Stimulated activated memory B cell treated with anti-CD40 and anti-IgM and Interleukin-4, amounts not matched to agents 10 μg/mL and 1 μg/mL and 100 μg/mL, for 72 hours (primary cell): ENCODE measurements at regions not wholly inside any gene's neighbourhood (a gene's known extent, or its start where the extent isn't known, plus 50 kb on each side); places are given as distances from the start of the nearest gene placed in this dataset.
"Not testable (repeated sequence)": the region's sequence is repeated elsewhere in the genome, so short reads cannot be mapped to it uniquely, and the experiment has no call there.

Experiments used
- ATAC-seq: fragments of 150-1000 bp; cut with Tn5 transposase; 2 replicates; pipeline ENCODE4 v1.10.0; 2021
- H3K27ac Mint-ChIP-seq: one replicate; pipeline ENCODE4 v1.8.0; 2022; ENCODE audit warnings: mild to moderate bottlenecking, mixed read lengths
- H3K27me3 Mint-ChIP-seq: one replicate; pipeline ENCODE4 v1.8.0; 2022; ENCODE audit warnings: mixed read lengths
- H3K36me3 Mint-ChIP-seq: one replicate; pipeline ENCODE4 v1.8.0; 2022; ENCODE audit warnings: mixed read lengths
- H3K4me1 Mint-ChIP-seq: one replicate; pipeline ENCODE4 v1.8.0; 2022; ENCODE audit warnings: mixed read lengths
- H3K4me3 Mint-ChIP-seq: one replicate; pipeline ENCODE4 v1.8.0; 2022; ENCODE audit warnings: mild to moderate bottlenecking, moderate library complexity, mixed read lengths
- H3K9me3 Mint-ChIP-seq: one replicate; pipeline ENCODE4 v1.8.0; 2022; ENCODE audit warnings: mixed read lengths

DNA sequence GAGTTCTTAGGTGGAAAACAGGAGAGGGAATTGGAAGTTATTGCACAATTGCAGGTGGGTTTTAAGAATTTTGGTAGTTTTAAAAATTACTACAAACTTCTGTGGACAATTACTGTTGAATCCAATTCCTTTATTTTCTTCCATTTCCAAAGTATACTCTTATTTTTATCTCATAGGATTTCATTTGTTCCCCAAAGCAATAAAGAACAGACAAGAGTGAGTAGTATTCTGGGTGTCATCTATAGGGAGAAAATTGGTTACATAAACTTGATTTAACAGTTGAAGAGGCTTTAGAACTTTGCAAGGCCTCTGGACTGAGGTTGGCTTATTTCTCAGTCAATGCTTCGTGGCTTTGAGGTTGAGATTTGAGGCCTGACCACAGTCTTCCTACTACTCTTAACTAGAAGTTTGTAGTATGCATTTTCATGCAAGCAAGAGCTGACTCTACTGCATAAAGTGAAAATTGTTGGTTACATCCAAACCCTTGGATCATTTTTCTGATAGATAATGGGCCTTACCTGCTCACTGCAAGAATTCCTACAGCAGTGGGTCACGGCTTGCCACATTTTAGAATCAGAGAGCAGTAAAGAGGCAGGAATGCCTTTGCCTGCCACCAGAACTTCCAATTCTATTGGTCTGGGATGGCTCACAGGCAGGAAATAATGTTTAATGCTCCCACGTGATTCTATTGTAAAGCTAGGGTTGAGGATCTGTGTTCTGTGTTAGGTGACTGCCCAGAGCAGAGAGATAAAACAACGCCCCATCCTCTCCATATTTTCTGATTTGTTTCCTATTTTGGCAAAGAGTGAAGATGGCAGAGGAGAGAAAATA lies 270.5 kb downstream of the TTC6 start:
- Mint-ChIP-seq H3K9me3 (no peaks in the 10 kb centered on the region), H3K36me3 (no peaks in the 10 kb centered on the region), H3K4me1 (no peaks in the 10 kb centered on the region), H3K4me3 (no peak overlapping the region), H3K27me3 (no peaks in the 10 kb centered on the region), H3K27ac (no peak overlapping the region)
- ATAC-seq, result no peak

- no peaks in the 10 kb centered on the region for H3K36me3 Mint-ChIP-seq
- peaks cover 2% of the 10 kb centered on the region for H3K4me1 Mint-ChIP-seq
- ATAC-seq, result no peak
- no peak overlapping the region for H3K4me3 Mint-ChIP-seq
- no peak overlapping the region for H3K27ac Mint-ChIP-seq
- H3K9me3 Mint-ChIP-seq, result peaks cover 6% of the 10 kb centered on the region
- H3K27me3 Mint-ChIP-seq, result no peaks in the 10 kb centered on the region
Observed at GRCh38 chr14:37869633-37870032, 274.2 kb downstream of the TTC6 start.

DNA sequence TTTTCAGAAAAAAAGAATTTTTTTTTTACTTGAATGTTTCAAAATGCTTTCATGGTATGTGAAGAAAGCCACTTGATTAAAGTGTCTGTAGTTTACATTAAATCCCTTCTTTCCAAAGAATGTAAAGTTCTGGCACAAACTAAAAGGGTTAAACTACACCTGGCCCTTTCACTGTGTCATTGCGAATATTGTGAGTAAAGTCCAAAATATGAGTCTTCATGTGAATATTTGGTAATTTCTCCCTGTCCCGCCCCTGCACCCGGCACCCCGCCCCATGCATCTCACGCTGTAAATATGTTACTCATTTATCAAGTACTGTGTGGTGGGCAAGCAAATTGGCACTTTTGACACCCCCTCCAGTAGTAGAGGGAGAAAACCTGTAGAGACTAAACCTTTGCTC lies 274.7 kb downstream of the TTC6 start:
- Mint-ChIP-seq H3K4me1 (peaks cover 4% of the 10 kb centered on the region), H3K4me3 (no peak overlapping the region), H3K9me3 (peaks cover 6% of the 10 kb centered on the region), H3K27me3 (no peaks in the 10 kb centered on the region), H3K36me3 (no peaks in the 10 kb centered on the region), H3K27ac (no peak overlapping the region)
- ATAC-seq, result no peak

- no peak overlapping the region for H3K27ac Mint-ChIP-seq
- no peaks in the 10 kb centered on the region for H3K36me3 Mint-ChIP-seq
- peaks cover 6% of the 10 kb centered on the region for H3K9me3 Mint-ChIP-seq
- no peak for ATAC-seq
- H3K27me3 Mint-ChIP-seq, result no peaks in the 10 kb centered on the region
- H3K4me1 Mint-ChIP-seq, result peaks cover 4% of the 10 kb centered on the region
- H3K4me3 Mint-ChIP-seq, result no peak overlapping the region
Observed at GRCh38 chr14:37870632-37871346, 275.4 kb downstream of the TTC6 start.

DNA sequence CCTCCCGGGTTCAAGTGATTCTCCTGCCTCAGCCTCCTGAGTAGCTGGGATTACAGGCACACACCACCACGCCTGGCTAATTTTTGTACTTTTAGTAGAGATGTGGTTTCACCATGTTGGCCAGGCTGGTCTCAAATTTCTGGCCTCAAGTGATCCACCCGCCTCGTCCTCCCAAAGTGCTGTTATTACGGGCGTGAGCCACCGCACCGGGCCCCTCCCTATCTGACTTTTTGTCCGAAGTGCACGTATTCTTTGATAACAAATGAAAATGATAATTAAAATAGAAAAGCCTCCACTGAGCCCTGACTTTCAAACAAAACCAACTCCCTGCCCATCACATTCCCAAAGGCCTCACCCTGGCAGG lies 278.6 kb downstream of the TTC6 start:
- not testable (repeated sequence) for H3K36me3 Mint-ChIP-seq, H3K4me1 Mint-ChIP-seq, H3K27me3 Mint-ChIP-seq, H3K27ac Mint-ChIP-seq, H3K4me3 Mint-ChIP-seq, H3K9me3 Mint-ChIP-seq, ATAC-seq

DNA sequence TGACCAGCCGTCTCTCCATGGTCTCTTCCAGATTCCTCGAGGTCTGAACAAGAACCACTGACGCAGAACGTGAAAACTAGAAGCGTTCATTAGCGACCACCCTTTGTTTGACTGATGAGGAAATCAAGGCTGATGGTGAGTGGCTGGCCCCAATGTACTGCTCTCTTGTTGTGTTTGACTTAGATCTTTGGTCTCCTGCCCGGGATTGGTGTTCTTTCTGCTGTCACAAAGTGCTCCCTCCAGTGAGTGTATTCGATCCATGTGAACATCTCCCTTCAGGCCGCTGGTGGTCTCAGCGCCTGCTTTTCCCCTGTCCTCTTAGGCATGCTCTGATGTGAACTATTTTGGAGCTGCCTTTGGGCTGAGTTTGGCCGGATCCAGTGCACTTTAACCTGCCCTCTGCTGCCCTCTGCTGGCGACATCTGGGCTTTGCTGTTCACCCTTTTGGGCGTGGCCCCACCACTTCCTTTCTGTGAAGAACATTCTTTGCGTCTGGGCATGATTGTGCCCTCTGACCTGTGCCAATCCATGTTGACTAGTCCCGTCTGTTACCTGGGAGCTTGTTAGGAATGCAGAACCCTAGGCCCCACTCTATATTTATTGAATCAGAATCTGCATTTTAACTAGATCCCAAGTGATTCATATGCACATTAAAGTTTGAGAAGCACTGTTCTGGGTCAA lies 279.1 kb downstream of the TTC6 start:
- H3K27ac Mint-ChIP-seq, result no peak overlapping the region
- H3K27me3 Mint-ChIP-seq, result no peaks in the 10 kb centered on the region
- peaks cover 6% of the 10 kb centered on the region for H3K9me3 Mint-ChIP-seq
- no peak overlapping the region for H3K4me3 Mint-ChIP-seq
- peak; percentile 43 for ATAC-seq
- H3K36me3 Mint-ChIP-seq, result no peaks in the 10 kb centered on the region
- H3K4me1 Mint-ChIP-seq, result peaks cover 4% of the 10 kb centered on the region

GRCh38 chr14:37888234-37888633 lies 292.8 kb downstream of the TTC6 start:
- no peaks in the 10 kb centered on the region for H3K27me3 Mint-ChIP-seq
- no peak overlapping the region for H3K4me3 Mint-ChIP-seq
- no peaks in the 10 kb centered on the region for H3K4me1 Mint-ChIP-seq
- no peak for ATAC-seq
- no peaks in the 10 kb centered on the region for H3K36me3 Mint-ChIP-seq
- H3K27ac Mint-ChIP-seq, result no peak overlapping the region
- H3K9me3 Mint-ChIP-seq, result peaks cover 9% of the 10 kb centered on the region

GRCh38 chr14:37889087-37889486 lies 293.7 kb downstream of the TTC6 start:
- no peak overlapping the region for H3K27ac Mint-ChIP-seq
- H3K27me3 Mint-ChIP-seq, result no peaks in the 10 kb centered on the region
- peaks cover 9% of the 10 kb centered on the region for H3K9me3 Mint-ChIP-seq
- no peak for ATAC-seq
- H3K4me3 Mint-ChIP-seq, result no peak overlapping the region
- no peaks in the 10 kb centered on the region for H3K36me3 Mint-ChIP-seq
- no peaks in the 10 kb centered on the region for H3K4me1 Mint-ChIP-seq

- no peaks in the 10 kb centered on the region for H3K27me3 Mint-ChIP-seq
Observed at GRCh38 chr14:37890095-37890494, 294.7 kb downstream of the TTC6 start.

GRCh38 chr14:37891500-37891899 lies 296.1 kb downstream of the TTC6 start:
- not testable (repeated sequence) for H3K4me1 Mint-ChIP-seq, H3K36me3 Mint-ChIP-seq, H3K27me3 Mint-ChIP-seq, H3K27ac Mint-ChIP-seq, H3K9me3 Mint-ChIP-seq, ATAC-seq, H3K4me3 Mint-ChIP-seq

More at GRCh38 chr14:37890095-37890494, 294.7 kb downstream of the TTC6 start:
- no peak overlapping the region for H3K4me3 Mint-ChIP-seq
- no peak overlapping the region for H3K27ac Mint-ChIP-seq
- H3K36me3 Mint-ChIP-seq, result no peaks in the 10 kb centered on the region
- no peak for ATAC-seq
- H3K9me3 Mint-ChIP-seq, result peaks cover 9% of the 10 kb centered on the region
- no peaks in the 10 kb centered on the region for H3K4me1 Mint-ChIP-seq

- ATAC-seq, result no peak
- no peak overlapping the region for H3K27ac Mint-ChIP-seq
- H3K27me3 Mint-ChIP-seq, result no peaks in the 10 kb centered on the region
- H3K36me3 Mint-ChIP-seq, result no peaks in the 10 kb centered on the region
- H3K4me1 Mint-ChIP-seq, result no peaks in the 10 kb centered on the region
- no peak overlapping the region for H3K4me3 Mint-ChIP-seq
- peaks cover 9% of the 10 kb centered on the region for H3K9me3 Mint-ChIP-seq
Observed at GRCh38 chr14:37894463-37894862, 299.0 kb downstream of the TTC6 start.

- Mint-ChIP-seq H3K36me3 (no peaks in the 10 kb centered on the region), H3K4me3 (no peak overlapping the region), H3K27ac (no peak overlapping the region), H3K27me3 (no peaks in the 10 kb centered on the region), H3K4me1 (no peaks in the 10 kb centered on the region), H3K9me3 (no peaks in the 10 kb centered on the region)
- no peak for ATAC-seq
Observed at GRCh38 chr14:37899365-37899764, 303.9 kb downstream of the TTC6 start.

- no peak for ATAC-seq
- H3K27me3 Mint-ChIP-seq, result no peaks in the 10 kb centered on the region
- no peak overlapping the region for H3K4me3 Mint-ChIP-seq
- no peaks in the 10 kb centered on the region for H3K4me1 Mint-ChIP-seq
- H3K9me3 Mint-ChIP-seq, result no peaks in the 10 kb centered on the region
- H3K36me3 Mint-ChIP-seq, result no peaks in the 10 kb centered on the region
- H3K27ac Mint-ChIP-seq, result no peak overlapping the region
Observed at GRCh38 chr14:37900561-37900960, 305.1 kb downstream of the TTC6 start.

- no peaks in the 10 kb centered on the region for H3K9me3 Mint-ChIP-seq
- no peaks in the 10 kb centered on the region for H3K27me3 Mint-ChIP-seq
- H3K4me3 Mint-ChIP-seq, result no peak overlapping the region
- no peak overlapping the region for H3K27ac Mint-ChIP-seq
- ATAC-seq, result no peak
- no peaks in the 10 kb centered on the region for H3K36me3 Mint-ChIP-seq
- H3K4me1 Mint-ChIP-seq, result no peaks in the 10 kb centered on the region
Observed at GRCh38 chr14:37901978-37902377, 305.7 kb upstream of the SSTR1 start.

DNA sequence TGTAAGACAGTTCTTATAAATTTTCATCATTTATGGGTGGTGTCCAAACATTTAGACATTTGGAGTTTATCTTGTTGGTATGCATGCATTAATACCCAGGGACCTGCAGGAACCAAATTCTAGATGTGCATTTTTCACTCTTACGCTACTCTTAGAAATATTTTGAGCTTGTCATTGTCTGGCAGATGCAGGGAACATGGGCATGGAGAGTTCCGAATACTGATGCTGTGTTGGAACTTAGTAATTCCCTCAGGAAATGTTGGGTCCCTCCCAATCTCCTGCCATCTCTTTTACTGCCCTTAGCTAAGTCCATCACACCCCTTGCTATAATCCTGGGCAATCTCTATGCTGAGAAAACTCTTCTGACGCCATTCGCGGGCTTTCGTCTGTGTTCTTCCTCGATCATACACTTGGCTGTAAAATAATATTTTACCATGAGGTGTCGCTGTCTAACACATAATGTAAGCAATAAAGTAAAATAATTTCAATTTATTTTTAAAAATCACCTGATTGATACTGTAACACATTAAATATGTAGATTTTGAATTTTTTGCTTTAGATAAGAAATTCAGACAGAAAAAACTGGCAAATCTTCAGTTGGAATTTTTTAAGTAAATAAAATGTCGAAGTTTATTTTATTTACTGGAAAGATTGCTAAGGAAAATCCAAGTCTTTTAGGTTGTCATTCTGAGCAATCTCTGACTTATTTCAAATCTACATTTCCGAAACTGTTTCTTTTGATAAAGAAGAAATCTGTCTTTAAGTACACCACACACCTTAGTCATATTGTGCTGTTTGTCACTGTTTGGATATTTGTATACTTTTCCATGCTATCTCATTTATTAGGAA lies 304.1 kb upstream of the SSTR1 start:
- H3K27ac Mint-ChIP-seq, result no peak overlapping the region
- no peaks in the 10 kb centered on the region for H3K36me3 Mint-ChIP-seq
- no peaks in the 10 kb centered on the region for H3K4me1 Mint-ChIP-seq
- no peak for ATAC-seq
- H3K4me3 Mint-ChIP-seq, result no peak overlapping the region
- H3K27me3 Mint-ChIP-seq, result no peaks in the 10 kb centered on the region
- H3K9me3 Mint-ChIP-seq, result no peaks in the 10 kb centered on the region
